ENCODE measurements at regions not wholly inside any gene's neighbourhood (a gene's known extent, or its start where the extent isn't known, plus 50 kb on each side); places are given as distances from the start of the nearest gene placed in this dataset.

- ATAC-seq (no peak), DNase-seq (no peak)
- intact Hi-C loops (cut with micrococcal nuclease): no loop called here
- ChIA-PET POLR2A (no interaction called here), CTCF (no interaction called here)
- H3K4me1 Mint-ChIP-seq (ENCODE audit: low read depth): no peaks in the 10 kb centered on the region
- no peaks in the 10 kb centered on the region for H3K9me3 Mint-ChIP-seq
- H3K4me3 Mint-ChIP-seq: no peak overlapping the region
- TF ChIP-seq, protein P1, sequence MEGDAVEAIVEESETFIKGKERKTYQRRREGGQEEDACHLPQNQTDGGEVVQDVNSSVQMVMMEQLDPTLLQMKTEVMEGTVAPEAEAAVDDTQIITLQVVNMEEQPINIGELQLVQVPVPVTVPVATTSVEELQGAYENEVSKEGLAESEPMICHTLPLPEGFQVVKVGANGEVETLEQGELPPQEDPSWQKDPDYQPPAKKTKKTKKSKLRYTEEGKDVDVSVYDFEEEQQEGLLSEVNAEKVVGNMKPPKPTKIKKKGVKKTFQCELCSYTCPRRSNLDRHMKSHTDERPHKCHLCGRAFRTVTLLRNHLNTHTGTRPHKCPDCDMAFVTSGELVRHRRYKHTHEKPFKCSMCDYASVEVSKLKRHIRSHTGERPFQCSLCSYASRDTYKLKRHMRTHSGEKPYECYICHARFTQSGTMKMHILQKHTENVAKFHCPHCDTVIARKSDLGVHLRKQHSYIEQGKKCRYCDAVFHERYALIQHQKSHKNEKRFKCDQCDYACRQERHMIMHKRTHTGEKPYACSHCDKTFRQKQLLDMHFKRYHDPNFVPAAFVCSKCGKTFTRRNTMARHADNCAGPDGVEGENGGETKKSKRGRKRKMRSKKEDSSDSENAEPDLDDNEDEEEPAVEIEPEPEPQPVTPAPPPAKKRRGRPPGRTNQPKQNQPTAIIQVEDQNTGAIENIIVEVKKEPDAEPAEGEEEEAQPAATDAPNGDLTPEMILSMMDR (IDR thresholded peaks at IDR 0.05): no peak
- no peaks in the 10 kb centered on the region for H3K27me3 Mint-ChIP-seq
- H3K27ac Mint-ChIP-seq: no peak overlapping the region
- no peaks in the 10 kb centered on the region for H3K36me3 Mint-ChIP-seq (ENCODE audit: low read depth)
Measured at GRCh38 chr20:39849171-39849570, 839.9 kb downstream of the MAFB start.

GRCh38 chr20:39839399-39840119 is 849.5 kb downstream of the MAFB start:
- intact Hi-C loops (cut with micrococcal nuclease): no loop called here
- DNase-seq (no peak), ATAC-seq (no peak)
- POLR2A ChIA-PET: no interaction called here
- H3K4me1 Mint-ChIP-seq (ENCODE audit: low read depth): no peaks in the 10 kb centered on the region
- H3K36me3 Mint-ChIP-seq (ENCODE audit: low read depth): no peaks in the 10 kb centered on the region
- TF ChIP-seq, protein P1 (IDR thresholded peaks at IDR 0.05): no peak
- H3K27me3 Mint-ChIP-seq: no peaks in the 10 kb centered on the region
- no peak overlapping the region for H3K4me3 Mint-ChIP-seq
- CTCF ChIA-PET: no interaction called here
- H3K9me3 Mint-ChIP-seq: peaks cover 1% of the 10 kb centered on the region
- no peak overlapping the region for H3K27ac Mint-ChIP-seq

GRCh38 chr20:39837561-39837960 is 851.5 kb downstream of the MAFB start:
- Mint-ChIP-seq H3K36me3 (ENCODE audit: low read depth) (no peaks in the 10 kb centered on the region), H3K4me3 (no peak overlapping the region), H3K27me3 (no peaks in the 10 kb centered on the region), H3K27ac (no peak overlapping the region), H3K4me1 (ENCODE audit: low read depth) (no peaks in the 10 kb centered on the region), H3K9me3 (peaks cover 1% of the 10 kb centered on the region)
- CTCF ChIA-PET: no interaction called here
- POLR2A ChIA-PET: no interaction called here
- DNase-seq: no peak
- TF ChIP-seq, protein P1 (IDR thresholded peaks at IDR 0.05): no peak
- intact Hi-C loops (cut with micrococcal nuclease): no loop called here
- no peak for ATAC-seq

GRCh38 chr20:39835130-39835842 is 853.8 kb downstream of the MAFB start:
- ChIA-PET POLR2A (no interaction called here), CTCF (no interaction called here)
- Mint-ChIP-seq H3K36me3 (ENCODE audit: low read depth) (no peaks in the 10 kb centered on the region), H3K27ac (no peak overlapping the region), H3K9me3 (no peaks in the 10 kb centered on the region), H3K4me1 (ENCODE audit: low read depth) (peaks cover under 1% of the 10 kb centered on the region), H3K27me3 (peaks cover 4% of the 10 kb centered on the region), H3K4me3 (no peak overlapping the region)
- no peak for ATAC-seq
- intact Hi-C loops (cut with micrococcal nuclease): no loop called here
- TF ChIP-seq, protein P1 (IDR thresholded peaks at IDR 0.05): no peak
- no peak for DNase-seq

DNA sequence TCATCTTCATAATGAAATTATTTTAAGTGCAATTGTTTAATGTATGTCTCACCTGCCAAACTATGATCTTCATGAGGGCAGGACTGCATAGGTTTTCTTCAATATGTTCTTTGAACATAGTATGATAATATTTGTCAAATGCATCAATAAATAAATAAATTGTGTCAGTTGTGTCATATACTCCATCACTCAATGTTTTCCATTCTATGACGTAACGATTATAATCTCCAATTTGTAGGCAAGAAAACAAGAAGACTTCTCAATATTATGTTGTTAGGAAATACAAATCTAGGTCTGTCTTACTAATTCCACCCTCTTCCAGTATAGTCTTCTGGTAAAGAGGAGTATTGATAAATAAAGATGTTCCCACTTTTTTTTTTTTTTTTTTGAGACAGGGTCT is 858.1 kb downstream of the MAFB start:
- peaks cover 11% of the 10 kb centered on the region for H3K27me3 Mint-ChIP-seq
- TF ChIP-seq, protein P1 (IDR thresholded peaks at IDR 0.05): no peak
- CTCF ChIA-PET: no interaction called here

More for the DNA sequence above, 858.1 kb downstream of the MAFB start:
- no peak for ATAC-seq
- Mint-ChIP-seq H3K4me3 (no peak overlapping the region), H3K9me3 (no peaks in the 10 kb centered on the region), H3K4me1 (ENCODE audit: low read depth) (peaks cover 4% of the 10 kb centered on the region), H3K27ac (no peak overlapping the region), H3K36me3 (ENCODE audit: low read depth) (no peaks in the 10 kb centered on the region)
- POLR2A ChIA-PET: no interaction called here
- no peak for DNase-seq
- intact Hi-C loops (cut with micrococcal nuclease): no loop called here

Data from activated CD8-positive, alpha-beta T cell treated with anti-CD3 and anti-CD28 coated beads for 36 hours (primary cell).